Sigmoid colon (tissue), 6 donors: ENCODE measurements at regions not wholly inside any gene's neighbourhood (a gene's known extent, or its start where the extent isn't known, plus 50 kb on each side); places are given as distances from the start of the nearest gene placed in this dataset.

ENCODE experiments used
- DNase-seq: peaks from one replicate; pipeline ENCODE4 v3.0.0-alpha.2; 2019
- H3K27ac ChIP-seq, 4 donors: fragments of 200-600 bp; sonication (generic); one replicate each; pipeline ENCODE4 v1.5.1; 2016 to 2019; ENCODE audit warnings: mild to moderate bottlenecking in 1 of 4
- H3K27me3 ChIP-seq, 3 donors: fragments of 200-600 bp; sonication (generic); one replicate each; pipeline ENCODE4 v1.5.1; 2019; ENCODE audit warnings: mild to moderate bottlenecking in 1 of 3
- H3K36me3 ChIP-seq, 4 donors: fragments of 200-600 bp; sonication (generic); one replicate each; pipeline ENCODE4 v1.5.1; 2016 to 2019
- H3K4me1 ChIP-seq, 4 donors: fragments of 200-600 bp; sonication (generic); one replicate each; pipeline ENCODE4 v1.5.1; 2017 to 2019
- H3K4me3 ChIP-seq, 4 donors: fragments of 200-600 bp; sonication (generic); one replicate each; pipeline ENCODE4 v1.5.1; 2017 to 2019; ENCODE audit warnings: mild to moderate bottlenecking in 2 of 4, moderate library complexity in 1 of 4
- H3K9me3 ChIP-seq, 4 donors: fragments of 200-600 bp in 3 of 4; sonication (generic) in 3 of 4; one replicate each; pipeline versions ENCODE4 v1.5.1 to v1.6.1; 2013 to 2019
- CTCF ChIP-seq, 4 experiments: fragments of 450-650 bp in 3 of 4; fragments of 200-600 bp in 1 of 4; IDR thresholded peaks; one replicate each; pipeline ENCODE4 v1.5.1; 2016 to 2019; ENCODE audit warnings: antibody characterized with exemption in 4 of 4, mild to moderate bottlenecking in 3 of 4, moderate library complexity in 2 of 4
- EP300 ChIP-seq, 4 donors: sonication (generic); formaldehyde crosslinking; IDR thresholded peaks; one replicate each; pipeline ENCODE4 v1.6.1; 2017; ENCODE audit warnings: antibody characterized with exemption in 4 of 4
- POLR2A ChIP-seq, 2 donors: fragments of 450-650 bp; IDR thresholded peaks; one replicate each; pipeline ENCODE4 v1.6.1; 2016; ENCODE audit warnings: antibody characterized with exemption in 2 of 2, mild to moderate bottlenecking in 2 of 2, moderate library complexity in 2 of 2
- POLR2AphosphoS5 ChIP-seq, 4 donors: sonication (generic); formaldehyde crosslinking; IDR thresholded peaks; one replicate each; pipeline ENCODE4 v1.6.1; 2017; ENCODE audit warnings: antibody characterized with exemption in 4 of 4
- WGBS, 2 donors: extraction: QIAGEN DNeasy Blood & Tissue Kit; methylation state at CpG; one replicate each; pipeline ENCODE4 v1.1.7; 2013; 5-methylcytosine and 5-hydroxymethylcytosine counted together
- intact Hi-C: fragments of 100-400 bp; cut with DNase I; formaldehyde crosslinking; loops from one replicate; pipeline ENCODE4 v1.15.1; 2023
- donor health status: healthy with polysubstance abuse.
- donor health status: healthy.

DNA sequence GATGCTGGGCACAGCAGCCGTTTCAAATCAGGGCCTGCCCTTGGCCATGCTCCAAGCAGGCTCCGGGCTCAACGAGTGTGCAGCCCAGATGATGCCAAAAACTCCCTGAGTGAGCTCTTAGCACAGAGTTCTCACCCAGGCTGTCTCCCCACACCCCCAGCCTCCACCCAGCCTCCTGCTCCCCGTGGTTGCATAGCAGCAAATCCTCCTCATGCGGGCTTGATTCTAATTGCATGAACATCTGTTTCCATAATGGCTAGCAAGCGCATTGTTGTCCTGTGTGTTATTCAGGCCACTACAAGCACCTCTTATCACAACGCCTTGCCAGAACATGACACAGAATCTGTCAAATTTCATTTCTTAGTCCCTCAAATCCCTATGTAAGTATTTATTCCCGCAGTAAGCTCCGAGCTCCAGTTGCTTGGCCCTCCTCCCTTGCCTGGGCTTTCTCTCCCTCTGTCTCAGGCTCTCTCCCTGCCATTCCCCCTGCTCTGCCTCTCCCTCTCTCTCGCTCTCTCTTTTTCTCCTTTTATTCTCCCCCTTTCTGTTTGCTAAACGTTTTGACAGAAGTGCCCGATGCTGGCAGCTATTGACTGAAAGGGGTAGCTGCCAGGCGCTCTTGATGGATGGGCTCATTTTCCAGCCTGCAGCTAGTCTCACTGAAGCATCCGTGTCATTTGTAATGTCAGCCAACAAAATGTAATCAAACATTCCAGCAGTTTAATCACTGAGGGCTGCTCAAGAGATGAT is 306.5 kb downstream of the IL20RB start:
- no peak for DNase-seq
- intact Hi-C loops = no loop called here
- Histone ChIP-seq H3K9me3 (no peaks in the 10 kb centered on the region), H3K27ac (no peak overlapping the region), H3K4me1 (no peaks in the 10 kb centered on the region), H3K27me3 (no peaks in the 10 kb centered on the region), H3K36me3 (no peaks in the 10 kb centered on the region), H3K4me3 (no peak overlapping the region)
- 41 to 47% methylated on average over 14 of the region's 14 CpGs for WGBS, 2 donors
- no peak for TF ChIP-seq POLR2A (IDR thresholded peaks at IDR 0.05)
- no peak for TF ChIP-seq EP300 (IDR thresholded peaks at IDR 0.05)
- no peak for TF ChIP-seq POLR2AphosphoS5 (IDR thresholded peaks at IDR 0.05)
- no peak for TF ChIP-seq CTCF (IDR thresholded peaks at IDR 0.05)

GRCh38 chr3:137264843-137265330 is 307.1 kb downstream of the IL20RB start:
- intact Hi-C loops = no loop called here
- Histone ChIP-seq H3K4me1 (no peaks in the 10 kb centered on the region), H3K27me3 (no peaks in the 10 kb centered on the region), H3K27ac (no peak overlapping the region), H3K9me3 (no peaks in the 10 kb centered on the region), H3K4me3 (no peak overlapping the region), H3K36me3 (no peaks in the 10 kb centered on the region)
- TF ChIP-seq CTCF (IDR thresholded peaks at IDR 0.05) (no peak), EP300 (IDR thresholded peaks at IDR 0.05) (no peak), POLR2AphosphoS5 (IDR thresholded peaks at IDR 0.05) (no peak), POLR2A (IDR thresholded peaks at IDR 0.05) (no peak)
- WGBS, 2 donors = 75 to 80% methylated on average over 3 of the region's 3 CpGs
- no peak for DNase-seq

GRCh38 chr3:137282871-137283270 is 325.1 kb downstream of the IL20RB start:
- H3K4me1 ChIP-seq = no peaks in the 10 kb centered on the region
- H3K9me3 ChIP-seq = no peaks in the 10 kb centered on the region
- no peak overlapping the region for H3K4me3 ChIP-seq
- H3K27ac ChIP-seq = no peak overlapping the region
- no peaks in the 10 kb centered on the region for H3K27me3 ChIP-seq
- intact Hi-C loops = no loop called here
- DNase-seq = no peak
- no peaks in the 10 kb centered on the region for H3K36me3 ChIP-seq
- TF ChIP-seq CTCF (IDR thresholded peaks at IDR 0.05) (no peak), POLR2A (IDR thresholded peaks at IDR 0.05) (no peak), POLR2AphosphoS5 (IDR thresholded peaks at IDR 0.05) (no peak), EP300 (IDR thresholded peaks at IDR 0.05) (no peak)

DNA sequence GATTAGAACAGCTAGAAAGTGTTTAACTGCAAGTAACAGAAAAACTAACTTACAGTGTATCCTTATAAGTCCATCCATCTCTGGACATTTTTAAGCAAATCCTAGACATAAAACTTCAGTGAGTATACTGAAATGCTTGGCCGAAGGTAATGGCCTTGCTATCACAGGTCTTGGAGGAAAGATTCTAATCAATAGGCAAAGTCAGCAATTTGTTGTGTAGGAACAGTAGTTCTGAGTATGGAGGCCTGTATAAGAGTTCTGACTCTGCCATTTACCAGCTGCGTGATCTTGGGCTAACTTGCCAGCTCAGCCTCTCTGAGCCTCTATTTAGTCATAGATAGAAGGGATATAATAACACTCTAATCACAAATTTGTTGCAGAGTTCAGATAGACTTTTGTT is 328.1 kb downstream of the IL20RB start:
- no peaks in the 10 kb centered on the region for H3K9me3 ChIP-seq
- WGBS, 2 donors = 78 to 84% methylated on average over 2 of the region's 2 CpGs
- no peaks in the 10 kb centered on the region for H3K36me3 ChIP-seq
- TF ChIP-seq CTCF (IDR thresholded peaks at IDR 0.05) = no peak
- TF ChIP-seq EP300 (IDR thresholded peaks at IDR 0.05) = no peak
- no peak for TF ChIP-seq POLR2AphosphoS5 (IDR thresholded peaks at IDR 0.05)
- TF ChIP-seq POLR2A (IDR thresholded peaks at IDR 0.05) = no peak
- H3K27ac ChIP-seq = no peak overlapping the region
- H3K27me3 ChIP-seq = no peaks in the 10 kb centered on the region
- H3K4me1 ChIP-seq = no peaks in the 10 kb centered on the region
- DNase-seq = no peak
- H3K4me3 ChIP-seq = no peak overlapping the region
- intact Hi-C loops = no loop called here

GRCh38 chr3:137293086-137293485 is 335.3 kb downstream of the IL20RB start:
- no peak overlapping the region for H3K4me3 ChIP-seq
- no peaks in the 10 kb centered on the region for H3K4me1 ChIP-seq
- WGBS, 2 donors = 95% methylated on average over 1 of the region's 1 CpG
- TF ChIP-seq EP300 (IDR thresholded peaks at IDR 0.05) = no peak
- no peak for TF ChIP-seq POLR2AphosphoS5 (IDR thresholded peaks at IDR 0.05)
- no peak for TF ChIP-seq CTCF (IDR thresholded peaks at IDR 0.05)
- TF ChIP-seq POLR2A (IDR thresholded peaks at IDR 0.05) = no peak
- intact Hi-C loops = no loop called here
- H3K27me3 ChIP-seq = no peaks in the 10 kb centered on the region
- no peak overlapping the region for H3K27ac ChIP-seq
- no peaks in the 10 kb centered on the region for H3K36me3 ChIP-seq
- no peaks in the 10 kb centered on the region for H3K9me3 ChIP-seq
- no peak for DNase-seq
